ENCODE measurements at regions not wholly inside any gene's neighbourhood (a gene's known extent, or its start where the extent isn't known, plus 50 kb on each side); places are given as distances from the start of the nearest gene placed in this dataset.

DNA sequence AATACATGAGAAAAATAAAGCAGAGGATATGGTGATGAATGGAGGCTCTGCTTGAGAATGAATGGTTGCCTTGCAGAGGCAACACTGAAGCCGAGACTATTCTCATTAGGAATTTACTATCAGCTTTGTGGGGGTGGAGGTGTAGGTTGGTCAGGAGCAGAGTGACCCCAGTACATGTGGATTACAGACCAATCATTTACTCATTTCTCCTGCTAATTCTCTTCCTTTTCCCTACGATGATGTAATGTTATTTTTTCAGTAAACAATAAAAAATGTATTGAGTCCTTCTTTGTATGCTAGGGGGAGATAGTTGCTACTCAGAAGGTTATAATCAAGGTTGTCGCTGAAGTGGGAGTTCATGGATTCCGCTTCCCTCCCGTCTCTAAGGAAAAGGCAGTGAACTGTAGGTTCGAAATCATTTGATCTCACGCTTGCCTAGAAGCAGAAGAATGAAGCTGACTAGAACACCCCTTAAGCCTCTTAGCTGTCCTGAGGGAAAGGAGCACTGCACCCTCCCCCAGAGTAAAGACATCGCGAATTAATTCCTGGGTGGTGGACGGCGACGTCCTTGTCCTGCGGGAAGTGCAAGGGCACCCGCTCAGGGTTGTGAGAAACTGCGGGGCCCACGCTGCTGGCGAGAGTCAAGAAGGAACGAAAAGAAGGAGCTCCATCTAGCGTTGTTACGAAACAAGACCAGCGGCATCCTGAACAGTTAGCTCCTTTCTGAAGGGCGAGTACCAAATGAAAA, 213.2 kb upstream of the PFN2 start:
- FAIRE-seq (peak; percentile 74), DNase-seq (ENCODE audit: insufficient read length, low spot score) (peak; percentile 21)
- peak; percentile 87 for TF ChIP-seq CTCF (IDR thresholded peaks at IDR 0.05; ENCODE audit: insufficient read depth, missing control alignments)

- TF ChIP-seq CTCF (IDR thresholded peaks at IDR 0.05; ENCODE audit: insufficient read depth, missing control alignments) = no peak
- FAIRE-seq (no peak), DNase-seq (ENCODE audit: insufficient read length, low spot score) (no peak)
Measured at GRCh38 chr3:150180334-150180733, 209.6 kb upstream of the PFN2 start.

GRCh38 chr3:150179330-150179729, 208.6 kb upstream of the PFN2 start:
- DNase-seq (ENCODE audit: insufficient read length, low spot score) (no peak), FAIRE-seq (no peak)
- no peak for TF ChIP-seq CTCF (IDR thresholded peaks at IDR 0.05; ENCODE audit: insufficient read depth, missing control alignments)

- no peak for FAIRE-seq
- DNase-seq (ENCODE audit: insufficient read length, low spot score) = no peak
- TF ChIP-seq CTCF (IDR thresholded peaks at IDR 0.05; ENCODE audit: insufficient read depth, missing control alignments) = no peak
Measured at GRCh38 chr3:150177673-150178381, 207.1 kb upstream of the PFN2 start.

GRCh38 chr3:150174179-150174578, 203.5 kb upstream of the PFN2 start:
- DNase-seq (ENCODE audit: insufficient read length, low spot score) (no peak), FAIRE-seq (no peak)
- TF ChIP-seq CTCF (IDR thresholded peaks at IDR 0.05; ENCODE audit: insufficient read depth, missing control alignments) = no peak

GRCh38 chr3:150172356-150172755, 201.7 kb upstream of the PFN2 start:
- no peak for TF ChIP-seq CTCF (IDR thresholded peaks at IDR 0.05; ENCODE audit: insufficient read depth, missing control alignments)
- DNase-seq (ENCODE audit: insufficient read length, low spot score) = no peak
- FAIRE-seq = no peak

All from D721Med (cell line).